ENCODE measurements at regions not wholly inside any gene's neighbourhood (a gene's known extent, or its start where the extent isn't known, plus 50 kb on each side); places are given as distances from the start of the nearest gene placed in this dataset.

DNA sequence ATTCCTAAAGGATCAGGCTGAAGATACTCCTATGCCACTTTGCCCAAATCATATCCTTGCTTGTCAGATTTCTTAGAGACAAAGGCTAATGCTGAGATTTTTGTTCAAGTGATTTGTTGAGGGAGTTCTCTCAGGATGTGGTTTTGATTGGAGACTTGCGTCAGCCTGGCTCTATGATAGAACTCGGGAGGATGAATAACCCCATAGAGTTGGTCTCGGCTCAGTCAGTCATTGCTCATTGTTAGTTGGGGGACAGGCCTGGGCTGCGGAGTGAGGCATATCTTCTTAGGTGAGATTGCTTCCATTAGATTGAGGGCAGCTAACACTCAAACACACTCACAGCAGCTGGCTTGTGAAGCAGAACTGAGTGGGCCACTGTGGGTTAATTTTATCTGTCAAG, 203.4 kb downstream of the KIF20B start:
- Mint-ChIP-seq H3K4me3 (no peak overlapping the region), H3K27me3 (ENCODE audit: low read depth) (peaks cover 15% of the 10 kb centered on the region), H3K9me3 (no peaks in the 10 kb centered on the region), H3K27ac (no peak overlapping the region), H3K36me3 (ENCODE audit: low read depth) (no peaks in the 10 kb centered on the region), H3K4me1 (ENCODE audit: low read depth) (no peaks in the 10 kb centered on the region)

GRCh38 chr10:89909752-89910151, 208.4 kb downstream of the KIF20B start:
- Mint-ChIP-seq H3K4me3 (no peak overlapping the region), H3K27me3 (ENCODE audit: low read depth) (peaks cover 13% of the 10 kb centered on the region), H3K27ac (no peak overlapping the region), H3K9me3 (no peaks in the 10 kb centered on the region), H3K4me1 (ENCODE audit: low read depth) (no peaks in the 10 kb centered on the region), H3K36me3 (ENCODE audit: low read depth) (no peaks in the 10 kb centered on the region)

DNA sequence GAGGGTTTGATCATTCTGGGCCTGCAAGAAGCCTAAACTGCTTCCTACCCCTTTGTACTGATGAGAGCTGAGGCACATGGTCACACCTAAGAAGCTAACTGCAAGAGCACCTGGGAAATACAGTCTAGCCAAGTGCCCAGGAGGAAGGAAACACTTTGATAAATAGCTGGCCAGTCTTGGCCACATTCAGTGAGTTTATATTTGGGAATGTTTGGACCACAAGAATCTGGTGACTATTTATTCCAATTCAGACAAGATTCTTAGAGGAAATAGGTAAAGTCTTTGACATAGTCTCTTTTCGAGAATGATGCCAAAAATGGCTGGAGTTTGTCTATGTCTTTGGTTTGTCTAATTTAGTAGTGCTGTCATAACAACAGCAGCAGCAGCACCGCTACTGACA, 213.6 kb downstream of the KIF20B start:
- Mint-ChIP-seq H3K4me3 (no peak overlapping the region), H3K27me3 (ENCODE audit: low read depth) (no peaks in the 10 kb centered on the region), H3K27ac (no peak overlapping the region), H3K9me3 (no peaks in the 10 kb centered on the region), H3K4me1 (ENCODE audit: low read depth) (no peaks in the 10 kb centered on the region), H3K36me3 (ENCODE audit: low read depth) (no peaks in the 10 kb centered on the region)

DNA sequence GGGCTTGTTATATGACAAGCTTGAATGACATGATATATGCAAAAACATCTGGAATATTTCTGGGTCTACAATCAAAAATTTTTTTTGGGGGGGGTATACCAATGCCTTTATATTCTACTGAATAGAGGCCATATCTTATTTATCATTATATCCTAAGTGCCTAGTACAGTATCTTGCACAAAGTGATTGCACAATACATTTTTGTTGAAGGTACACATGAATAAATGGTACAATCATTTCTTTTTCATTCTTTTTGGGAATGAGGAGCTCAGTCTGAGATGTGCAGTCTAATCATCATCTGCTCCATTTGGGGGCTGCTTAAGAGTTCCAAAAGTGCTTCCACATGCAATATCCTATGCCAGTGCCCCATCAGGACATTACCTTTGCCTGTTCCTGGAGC, 214.6 kb downstream of the KIF20B start:
- Mint-ChIP-seq H3K27me3 (ENCODE audit: low read depth) (no peaks in the 10 kb centered on the region), H3K4me3 (no peak overlapping the region), H3K27ac (no peak overlapping the region), H3K9me3 (no peaks in the 10 kb centered on the region), H3K36me3 (ENCODE audit: low read depth) (no peaks in the 10 kb centered on the region), H3K4me1 (ENCODE audit: low read depth) (no peaks in the 10 kb centered on the region)

GRCh38 chr10:89916468-89917215, 215.3 kb downstream of the KIF20B start:
- H3K36me3 Mint-ChIP-seq (ENCODE audit: low read depth): no peaks in the 10 kb centered on the region
- no peak overlapping the region for H3K4me3 Mint-ChIP-seq
- H3K27ac Mint-ChIP-seq: no peak overlapping the region
- H3K9me3 Mint-ChIP-seq: no peaks in the 10 kb centered on the region
- no peaks in the 10 kb centered on the region for H3K27me3 Mint-ChIP-seq (ENCODE audit: low read depth)
- H3K4me1 Mint-ChIP-seq (ENCODE audit: low read depth): no peaks in the 10 kb centered on the region

DNA sequence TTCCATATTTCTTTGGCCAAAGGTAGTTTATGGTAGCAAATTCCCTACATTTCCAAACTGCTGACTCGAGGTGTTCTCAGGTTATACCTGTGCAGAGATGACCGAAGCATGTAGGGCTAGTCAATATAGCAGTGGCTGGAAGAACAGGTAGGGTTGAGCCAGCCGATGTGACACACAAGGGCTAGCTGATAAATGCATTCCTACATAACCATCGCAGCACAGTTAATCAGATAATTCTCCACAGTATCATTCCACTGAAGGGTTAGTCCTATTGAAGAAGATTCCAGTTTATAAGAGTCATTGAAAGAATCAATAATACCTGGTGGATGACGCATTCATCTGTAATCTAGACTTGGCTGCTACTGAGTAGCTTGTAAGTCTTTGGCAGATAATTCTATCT, 220.0 kb downstream of the KIF20B start:
- H3K27ac Mint-ChIP-seq: no peak overlapping the region
- H3K27me3 Mint-ChIP-seq (ENCODE audit: low read depth): peaks cover 3% of the 10 kb centered on the region
- no peaks in the 10 kb centered on the region for H3K4me1 Mint-ChIP-seq (ENCODE audit: low read depth)
- no peaks in the 10 kb centered on the region for H3K36me3 Mint-ChIP-seq (ENCODE audit: low read depth)
- H3K4me3 Mint-ChIP-seq: no peak overlapping the region
- no peaks in the 10 kb centered on the region for H3K9me3 Mint-ChIP-seq

DNA sequence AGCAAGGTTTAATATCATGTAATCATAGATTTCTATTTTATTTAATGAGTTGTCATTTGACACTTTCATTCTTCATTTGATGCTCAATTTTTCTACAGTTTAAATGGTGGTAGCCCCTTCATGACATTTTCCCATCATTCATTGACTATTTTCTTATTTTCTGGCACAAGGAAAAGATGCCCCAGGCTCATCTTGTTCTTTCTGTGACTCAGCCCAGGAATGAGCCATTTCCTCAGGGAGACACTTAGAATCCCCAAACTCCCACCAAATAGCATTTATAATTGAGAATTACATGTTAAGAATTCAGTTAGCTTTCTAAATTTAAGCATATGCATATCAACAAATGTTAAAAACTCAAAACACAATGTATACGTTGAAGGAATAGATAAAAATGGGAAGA, 222.3 kb downstream of the KIF20B start:
- no peak overlapping the region for H3K27ac Mint-ChIP-seq
- no peaks in the 10 kb centered on the region for H3K4me1 Mint-ChIP-seq (ENCODE audit: low read depth)
- no peak overlapping the region for H3K4me3 Mint-ChIP-seq
- H3K9me3 Mint-ChIP-seq: no peaks in the 10 kb centered on the region
- H3K27me3 Mint-ChIP-seq (ENCODE audit: low read depth): peaks cover 3% of the 10 kb centered on the region
- H3K36me3 Mint-ChIP-seq (ENCODE audit: low read depth): no peaks in the 10 kb centered on the region

GRCh38 chr10:89924261-89924660, 222.9 kb downstream of the KIF20B start:
- no peaks in the 10 kb centered on the region for H3K9me3 Mint-ChIP-seq
- H3K27me3 Mint-ChIP-seq (ENCODE audit: low read depth): peaks cover 3% of the 10 kb centered on the region
- H3K4me3 Mint-ChIP-seq: no peak overlapping the region
- H3K27ac Mint-ChIP-seq: no peak overlapping the region
- no peaks in the 10 kb centered on the region for H3K4me1 Mint-ChIP-seq (ENCODE audit: low read depth)
- H3K36me3 Mint-ChIP-seq (ENCODE audit: low read depth): no peaks in the 10 kb centered on the region

DNA sequence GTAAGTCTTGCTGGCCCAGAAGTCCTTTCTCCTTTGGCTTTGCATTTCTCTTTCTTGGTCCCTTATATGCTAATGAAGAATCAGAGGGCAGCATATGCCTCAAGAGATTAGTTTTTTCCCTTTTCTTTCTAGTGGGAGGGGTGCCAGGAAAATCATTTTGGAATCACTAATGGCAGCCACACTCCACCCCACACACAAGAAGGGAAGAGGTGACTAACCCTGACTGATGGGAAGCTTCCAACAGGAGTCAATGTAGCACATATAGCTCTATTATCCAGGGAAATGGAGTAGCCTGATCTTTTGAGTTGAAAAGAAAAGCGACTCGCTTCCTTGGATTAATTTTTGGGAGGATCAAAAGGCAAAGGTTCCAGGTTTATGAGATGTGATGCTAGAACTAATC, 225.3 kb downstream of the KIF20B start:
- Mint-ChIP-seq H3K27me3 (ENCODE audit: low read depth) (peaks cover 3% of the 10 kb centered on the region), H3K4me3 (no peak overlapping the region), H3K27ac (no peak overlapping the region), H3K9me3 (no peaks in the 10 kb centered on the region), H3K4me1 (ENCODE audit: low read depth) (no peaks in the 10 kb centered on the region), H3K36me3 (ENCODE audit: low read depth) (no peaks in the 10 kb centered on the region)

DNA sequence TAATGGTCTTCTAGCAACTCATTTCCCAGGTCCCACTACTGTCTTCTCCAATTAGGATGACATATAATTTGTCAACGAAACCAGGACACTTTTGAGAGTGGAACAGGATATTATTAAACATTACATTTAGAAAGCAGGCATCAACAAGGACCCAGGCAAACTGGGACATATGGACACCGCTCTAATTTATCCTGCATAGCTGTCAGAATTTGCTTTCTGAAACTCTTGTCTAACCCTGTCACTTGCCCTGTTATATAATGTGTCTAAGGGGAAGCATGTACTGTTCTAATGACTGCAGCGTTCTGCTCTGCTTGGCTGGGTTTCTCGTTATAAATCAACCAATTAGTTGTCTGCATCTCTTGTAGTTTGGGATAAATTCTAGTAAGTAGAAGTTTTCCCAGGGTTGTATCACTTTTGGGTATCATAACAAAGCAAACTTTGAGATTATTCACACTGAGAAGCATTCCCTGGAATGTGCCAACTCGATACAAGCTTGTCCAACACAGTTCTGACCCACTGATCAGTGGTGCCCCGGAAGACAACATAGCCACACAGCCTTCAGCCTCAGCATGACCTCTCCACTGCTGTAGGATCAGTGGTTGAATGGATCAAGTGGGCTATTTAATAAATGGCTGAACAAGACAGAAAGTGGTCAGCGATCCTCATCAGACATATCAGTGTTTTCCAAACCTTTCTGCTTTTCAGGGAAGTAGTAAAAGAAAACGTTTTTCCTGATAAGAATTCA, 228.1 kb downstream of the KIF20B start:
- H3K27me3 Mint-ChIP-seq (ENCODE audit: low read depth): no peaks in the 10 kb centered on the region
- H3K4me3 Mint-ChIP-seq: no peak overlapping the region
- no peaks in the 10 kb centered on the region for H3K9me3 Mint-ChIP-seq
- H3K36me3 Mint-ChIP-seq (ENCODE audit: low read depth): no peaks in the 10 kb centered on the region
- no peak overlapping the region for H3K27ac Mint-ChIP-seq
- H3K4me1 Mint-ChIP-seq (ENCODE audit: low read depth): no peaks in the 10 kb centered on the region

GRCh38 chr10:89937494-89937893, 236.1 kb downstream of the KIF20B start:
- Mint-ChIP-seq H3K27ac (no peak overlapping the region), H3K9me3 (no peaks in the 10 kb centered on the region), H3K27me3 (ENCODE audit: low read depth) (no peaks in the 10 kb centered on the region), H3K4me1 (ENCODE audit: low read depth) (no peaks in the 10 kb centered on the region), H3K36me3 (ENCODE audit: low read depth) (no peaks in the 10 kb centered on the region), H3K4me3 (no peak overlapping the region)

GRCh38 chr10:89940076-89940475, 238.7 kb downstream of the KIF20B start:
- H3K4me3 Mint-ChIP-seq: no peak overlapping the region
- H3K4me1 Mint-ChIP-seq (ENCODE audit: low read depth): no peaks in the 10 kb centered on the region

GRCh38 chr10:89942217-89942616, 240.8 kb downstream of the KIF20B start:
- Mint-ChIP-seq H3K27ac (no peak overlapping the region), H3K4me1 (ENCODE audit: low read depth) (peaks cover 3% of the 10 kb centered on the region), H3K36me3 (ENCODE audit: low read depth) (no peaks in the 10 kb centered on the region), H3K4me3 (no peak overlapping the region), H3K9me3 (no peaks in the 10 kb centered on the region), H3K27me3 (ENCODE audit: low read depth) (peaks cover 5% of the 10 kb centered on the region)

More at GRCh38 chr10:89940076-89940475, 238.7 kb downstream of the KIF20B start:
- Mint-ChIP-seq H3K9me3 (no peaks in the 10 kb centered on the region), H3K36me3 (ENCODE audit: low read depth) (no peaks in the 10 kb centered on the region), H3K27me3 (ENCODE audit: low read depth) (peaks cover 5% of the 10 kb centered on the region), H3K27ac (no peak overlapping the region)

DNA sequence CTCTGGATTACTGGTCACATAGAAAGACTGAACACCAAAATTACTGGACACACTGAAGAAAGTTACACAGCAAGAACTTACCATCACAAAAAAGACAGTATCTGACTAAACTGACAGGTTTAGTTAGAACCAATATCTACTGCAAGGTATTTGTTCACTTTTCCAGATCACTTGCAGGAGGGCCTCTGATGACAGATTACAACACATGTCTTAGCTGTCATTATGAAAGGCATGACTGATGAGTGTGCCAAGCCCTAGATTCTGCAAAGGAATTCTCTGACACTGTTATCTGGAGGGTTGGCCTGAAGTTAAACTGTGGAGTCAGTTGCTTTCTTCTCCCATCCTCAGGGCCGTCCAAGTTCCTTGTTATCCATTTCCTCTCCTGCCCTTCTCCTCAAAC, 242.7 kb downstream of the KIF20B start:
- peaks cover 3% of the 10 kb centered on the region for H3K4me1 Mint-ChIP-seq (ENCODE audit: low read depth)
- H3K4me3 Mint-ChIP-seq: no peak overlapping the region
- peaks cover 5% of the 10 kb centered on the region for H3K27me3 Mint-ChIP-seq (ENCODE audit: low read depth)
- no peaks in the 10 kb centered on the region for H3K9me3 Mint-ChIP-seq
- H3K36me3 Mint-ChIP-seq (ENCODE audit: low read depth): no peaks in the 10 kb centered on the region
- H3K27ac Mint-ChIP-seq: no peak overlapping the region

DNA sequence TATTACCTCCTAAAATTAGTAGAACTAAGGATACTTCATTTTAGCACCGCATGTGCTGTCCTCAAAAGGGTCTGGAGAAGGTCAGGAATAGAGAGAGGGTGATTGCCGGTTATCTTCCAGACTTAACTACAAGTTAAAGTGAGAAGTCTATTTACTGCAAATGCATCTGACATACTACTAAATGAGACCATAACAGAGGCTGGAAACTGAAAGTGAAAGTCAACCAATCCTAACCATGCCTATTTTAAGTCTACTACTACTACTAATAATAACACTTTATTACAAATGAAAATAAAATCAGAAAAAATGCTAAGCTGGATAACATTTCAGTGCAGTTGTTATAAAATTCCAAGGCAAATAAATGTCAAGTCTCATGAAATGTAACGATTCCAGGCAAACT, 244.7 kb downstream of the KIF20B start:
- no peak overlapping the region for H3K27ac Mint-ChIP-seq

More for the DNA sequence above, 244.7 kb downstream of the KIF20B start:
- no peak overlapping the region for H3K4me3 Mint-ChIP-seq
- peaks cover 5% of the 10 kb centered on the region for H3K27me3 Mint-ChIP-seq (ENCODE audit: low read depth)
- H3K9me3 Mint-ChIP-seq: no peaks in the 10 kb centered on the region
- H3K4me1 Mint-ChIP-seq (ENCODE audit: low read depth): peaks cover 3% of the 10 kb centered on the region
- no peaks in the 10 kb centered on the region for H3K36me3 Mint-ChIP-seq (ENCODE audit: low read depth)
